Motor neuron (in vitro differentiated cells): ENCODE measurements at regions not wholly inside any gene's neighbourhood (a gene's known extent, or its start where the extent isn't known, plus 50 kb on each side); places are given as distances from the start of the nearest gene placed in this dataset.
"Not testable (repeated sequence)": the region's sequence is repeated elsewhere in the genome, so short reads cannot be mapped to it uniquely, and the experiment has no call there.

Experiments
- ATAC-seq, 8 experiments: fragments of 200-7000 bp; cut with Tn5 transposase; replicated peaks in 6 of 8; 2 replicates each; pipeline ENCODE4 v1.8.0; 2021; ENCODE audit warnings: mild to moderate bottlenecking in 8 of 8, moderate library complexity in 8 of 8
- H3K27ac ChIP-seq, 2 donors: fragments of 250-450 bp; sonication (Bioruptor Pico); 2 replicates each; pipeline ENCODE4 v1.9.0; 2021; ENCODE audit warnings: antibody characterized with exemption in 2 of 2, mild to moderate bottlenecking in 2 of 2, moderate library complexity in 1 of 2
- H3K4me1 ChIP-seq, 2 donors: fragments of 250-450 bp; sonication (Bioruptor Pico); replicated peaks in 1 of 2; 2 replicates each; pipeline ENCODE4 v1.6.1; 2021; ENCODE audit warnings: antibody characterized with exemption in 2 of 2, mild to moderate bottlenecking in 2 of 2, moderate library complexity in 1 of 2
- H3K4me3 ChIP-seq, 5 donors: fragments of 250-450 bp; sonication (Bioruptor Pico); 2 replicates each; pipeline ENCODE4 v1.9.0; 2021; ENCODE audit warnings: antibody characterized with exemption in 5 of 5, mild to moderate bottlenecking in 5 of 5, moderate library complexity in 4 of 5
- WGBS, 10 experiments: fragments of 450-650 bp; shearing (Covaris generic); methylation state at CpG; one replicate each; pipeline ENCODE4 v1.0.0; 2022; 5-methylcytosine and 5-hydroxymethylcytosine counted together
- in situ Hi-C, 9 experiments: fragments of 400-800 bp; cut with MboI; loops; one replicate each; pipeline ENCODE4 v1.15.0; 2021; ENCODE audit warnings: low sequenced_read_pairs in 9 of 9, low pct_unique_long_range_greater_than_20kb in 2 of 9; ENCODE audit not compliant: unreplicated experiment in 9 of 9

GRCh38 chr20:60790339-60790738 lies 461.7 kb upstream of the CDH4 start:
- H3K27ac ChIP-seq, ATAC-seq, H3K4me3 ChIP-seq, H3K4me1 ChIP-seq, in situ Hi-C loops: not testable (repeated sequence)
- 51 to 85% (median 78%) methylated on average over 1 to 3 of the region's 3 CpGs; no CpG with 5 or more reads in 5 of the 10 experiments for WGBS, 10 experiments

GRCh38 chr20:60791823-60792222 lies 460.2 kb upstream of the CDH4 start:
- Histone ChIP-seq H3K27ac (no peak overlapping the region), H3K4me1 (peaks cover 0 to 6% of the 10 kb centered on the region in 2 donors), H3K4me3 (no peak overlapping the region)
- no peak for ATAC-seq
- in situ Hi-C loops = no loop called here
- WGBS, 10 experiments = 40 to 100% (median 91%) methylated on average over 1 of the region's 1 CpG; no CpG with 5 or more reads in 4 of the 10 experiments

GRCh38 chr20:60792941-60793340 lies 459.1 kb upstream of the CDH4 start:
- no peak overlapping the region for H3K27ac ChIP-seq
- WGBS, 10 experiments = 20 to 100% (median 88%) methylated on average over 1 to 6 of the region's 6 CpGs; no CpG with 5 or more reads in 2 of the 10 experiments
- ATAC-seq = no peak

DNA sequence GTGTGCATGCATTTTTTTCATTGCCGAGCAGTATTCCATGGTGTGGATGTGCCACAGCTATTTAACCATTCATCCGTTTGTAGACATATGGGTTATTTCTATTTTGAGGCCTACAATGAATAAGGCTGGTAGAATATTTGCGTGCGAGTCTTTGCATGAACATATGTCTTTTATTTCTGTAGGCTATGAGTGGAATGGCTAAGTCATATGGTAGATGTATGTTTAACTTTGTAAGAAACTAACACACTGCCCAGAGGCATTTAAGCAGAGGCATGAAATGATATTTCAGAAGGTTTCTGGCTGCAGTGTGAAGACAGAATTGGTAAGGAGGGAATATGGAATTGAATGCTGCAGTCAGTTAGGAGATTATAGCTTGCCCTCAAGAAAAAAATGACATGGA lies 457.4 kb upstream of the CDH4 start:
- peak in 2 of 8 experiments; percentile 24 to 85 for ATAC-seq

More at GRCh38 chr20:60792941-60793340, 459.1 kb upstream of the CDH4 start:
- in situ Hi-C loops = no loop called here
- H3K4me3 ChIP-seq = no peak overlapping the region
- peaks cover 0 to 6% of the 10 kb centered on the region in 2 donors for H3K4me1 ChIP-seq

GRCh38 chr20:60795651-60796050 lies 456.4 kb upstream of the CDH4 start:
- H3K4me1 ChIP-seq = peaks cover 0 to 6% of the 10 kb centered on the region in 2 donors
- WGBS, 10 experiments = 43 to 100% (median 86%) methylated on average over 1 of the region's 1 CpG; no CpG with 5 or more reads in 5 of the 10 experiments
- H3K27ac ChIP-seq = no peak overlapping the region
- peak in 3 of 8 experiments; percentile 13 to 90 (median 64) for ATAC-seq
- H3K4me3 ChIP-seq = no peak overlapping the region
- in situ Hi-C loops = no loop called here

More for the DNA sequence above, 457.4 kb upstream of the CDH4 start:
- Histone ChIP-seq H3K4me1 (peaks cover 0 to 6% of the 10 kb centered on the region in 2 donors), H3K4me3 (no peak overlapping the region), H3K27ac (no peak overlapping the region)
- in situ Hi-C loops = no loop called here
- 0 to 92% (median 26%) methylated on average over 1 to 4 of the region's 4 CpGs; no CpG with 5 or more reads in 3 of the 10 experiments for WGBS, 10 experiments

GRCh38 chr20:60800185-60800584 lies 451.9 kb upstream of the CDH4 start:
- no peak overlapping the region for H3K27ac ChIP-seq
- in situ Hi-C loops = no loop called here
- WGBS, 10 experiments = 0 to 91% (median 11%) methylated on average over 1 of the region's 1 CpG; no CpG with 5 or more reads in 2 of the 10 experiments
- no peak for ATAC-seq
- H3K4me1 ChIP-seq = peaks cover 2 to 12% of the 10 kb centered on the region in 2 donors
- H3K4me3 ChIP-seq = no peak overlapping the region

DNA sequence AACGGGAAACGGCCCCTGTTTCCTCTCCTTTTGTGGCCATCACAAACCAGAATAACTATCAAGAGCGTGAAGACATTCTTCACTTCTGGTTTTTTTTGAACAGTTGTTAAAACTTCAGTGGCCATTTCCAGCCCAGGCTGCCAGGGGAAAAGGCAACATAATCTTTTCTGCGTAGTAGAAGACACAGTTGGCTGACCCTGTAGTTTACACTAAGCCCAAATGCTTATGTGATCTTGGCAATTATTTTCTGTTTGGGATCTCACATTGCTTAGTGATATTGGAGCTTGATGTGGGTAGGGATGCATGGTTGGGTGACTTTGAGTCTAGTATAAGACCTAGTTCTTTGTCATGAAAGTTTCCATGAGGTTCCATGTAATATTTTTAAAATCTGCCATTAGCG lies 449.4 kb upstream of the CDH4 start:
- in situ Hi-C loops = no loop called here
- no peak for ATAC-seq
- Histone ChIP-seq H3K4me1 (peaks cover 2 to 7% of the 10 kb centered on the region in 2 donors), H3K27ac (no peak overlapping the region), H3K4me3 (no peak overlapping the region)
- 55 to 100% (median 94%) methylated on average over 1 to 5 of the region's 5 CpGs; no CpG with 5 or more reads in 2 of the 10 experiments for WGBS, 10 experiments

- H3K4me1 ChIP-seq = peaks cover 2 to 7% of the 10 kb centered on the region in 2 donors
- in situ Hi-C loops = no loop called here
- ATAC-seq = no peak
- H3K4me3 ChIP-seq = no peak overlapping the region
- 18 to 88% (median 78%) methylated on average over 1 to 6 of the region's 7 CpGs; no CpG with 5 or more reads in 2 of the 10 experiments for WGBS, 10 experiments
- H3K27ac ChIP-seq = no peak overlapping the region
These were observed 448.6 kb upstream of the CDH4 start for GRCh38 chr20:60803335-60804055.

DNA sequence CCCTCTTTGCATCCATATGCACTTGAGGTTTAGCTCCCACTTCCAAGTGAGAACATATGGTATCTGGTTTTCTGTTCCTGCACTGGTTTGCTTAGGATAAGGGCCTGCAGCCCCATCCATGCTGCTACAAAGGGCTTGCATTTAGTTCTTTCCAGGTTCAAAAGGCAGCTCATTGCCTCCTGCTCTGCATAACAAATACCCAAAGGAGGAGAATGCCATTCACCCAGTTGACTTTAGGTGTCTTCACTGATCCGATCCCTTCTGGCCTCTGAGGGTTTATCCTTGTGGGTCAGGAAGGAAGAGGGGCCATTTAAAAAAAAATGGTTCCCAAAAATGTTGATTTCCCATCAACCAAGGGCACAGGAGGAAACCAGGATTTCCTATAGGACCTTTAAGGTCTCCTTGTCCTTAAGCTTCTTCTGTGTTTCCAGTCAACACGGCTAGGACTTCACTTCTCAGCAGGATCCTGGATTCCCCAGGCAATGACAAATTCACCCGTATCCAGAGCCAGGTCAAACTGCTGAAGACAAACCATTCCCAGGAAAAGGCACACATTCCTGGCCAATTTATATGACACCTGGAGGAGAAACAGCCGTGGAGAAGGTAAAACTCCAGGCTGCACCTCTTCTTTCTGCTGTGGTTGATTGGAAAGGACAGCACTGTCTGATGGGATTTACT lies 447.7 kb upstream of the CDH4 start:
- no peak for ATAC-seq
- peaks cover 2 to 7% of the 10 kb centered on the region in 2 donors for H3K4me1 ChIP-seq
- 0 to 88% (median 48%) methylated on average over 1 to 4 of the region's 4 CpGs; no CpG with 5 or more reads in 4 of the 10 experiments for WGBS, 10 experiments
- in situ Hi-C loops = no loop called here
- no peak overlapping the region for H3K27ac ChIP-seq
- no peak overlapping the region for H3K4me3 ChIP-seq

GRCh38 chr20:60804918-60805630 lies 447.0 kb upstream of the CDH4 start:
- peaks cover 2 to 7% of the 10 kb centered on the region in 2 donors for H3K4me1 ChIP-seq
- in situ Hi-C loops = no loop called here
- no peak overlapping the region for H3K27ac ChIP-seq
- H3K4me3 ChIP-seq = no peak overlapping the region
- 0 to 80% (median 33%) methylated on average over 1 to 10 of the region's 11 CpGs for WGBS, 10 experiments
- ATAC-seq = peak in 3 of 8 experiments; percentile 57 to 96 (median 84)

- Histone ChIP-seq H3K4me3 (no peak overlapping the region), H3K4me1 (peaks cover 2 to 7% of the 10 kb centered on the region in 2 donors), H3K27ac (no peak overlapping the region)
- no peak for ATAC-seq
- WGBS, 10 experiments = 18 to 95% (median 85%) methylated on average over 2 to 6 of the region's 6 CpGs
- in situ Hi-C loops = no loop called here
These were observed 445.7 kb upstream of the CDH4 start for GRCh38 chr20:60806354-60806753.

DNA sequence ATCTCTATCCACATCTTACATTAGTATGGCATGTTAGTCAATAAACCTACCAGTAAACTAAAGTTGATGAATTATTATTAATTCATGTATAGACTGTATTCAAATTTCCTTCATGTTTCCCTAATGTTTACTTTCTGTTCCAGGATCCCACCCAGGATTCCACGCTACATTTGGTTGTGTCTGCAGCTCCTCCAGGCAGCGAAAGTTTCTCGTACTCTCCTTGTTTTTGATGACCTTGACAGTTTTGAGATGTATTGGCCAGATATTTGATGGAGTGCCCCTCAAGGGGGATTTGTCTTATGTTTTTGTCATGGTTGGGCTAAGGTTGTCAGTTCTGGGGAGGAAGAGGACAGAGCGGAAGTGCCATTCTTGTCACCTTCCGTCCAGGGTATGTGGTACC lies 445.2 kb upstream of the CDH4 start:
- in situ Hi-C loops = no loop called here
- no peak overlapping the region for H3K27ac ChIP-seq
- no peak for ATAC-seq
- 42 to 100% (median 95%) methylated on average over 1 to 5 of the region's 5 CpGs; no CpG with 5 or more reads in 3 of the 10 experiments for WGBS, 10 experiments
- peaks cover 2 to 7% of the 10 kb centered on the region in 2 donors for H3K4me1 ChIP-seq
- no peak overlapping the region for H3K4me3 ChIP-seq
